ENCODE measurements at regions not wholly inside any gene's neighbourhood (a gene's known extent, or its start where the extent isn't known, plus 50 kb on each side); places are given as distances from the start of the nearest gene placed in this dataset.

- peak overlapping the region; percentile 18 for H2BK120ac ChIP-seq (replicated peaks; ENCODE audit: low read depth, low read length)
- no peaks in the 10 kb centered on the region for H3K36me3 ChIP-seq (ENCODE audit: control insufficient read depth in 2 of 4, insufficient read depth in 4 of 4, low read length in 3 of 4)
- no peaks in the 10 kb centered on the region for H3K9me3 ChIP-seq (ENCODE audit: insufficient read depth in 2 of 2, low read depth in 1 of 2, low read length in 1 of 2)
- H3K9ac ChIP-seq (replicated peaks in 1 of 4; ENCODE audit: extremely low read depth in 1 of 4, low read depth in 3 of 4, low read length in 3 of 4), result no peak overlapping the region; a peak in 1 of 7 replicates
- H3K4me3 ChIP-seq (ENCODE audit: extremely low read depth in 1 of 4, insufficient read depth in 2 of 4, low read depth in 3 of 4, low read length in 4 of 4), result no peak overlapping the region
- H3K23me2 ChIP-seq (ENCODE audit: low read depth, low read length), result no peaks in the 10 kb centered on the region
- no peak overlapping the region for H3K4ac ChIP-seq (replicated peaks; ENCODE audit: insufficient read length, low read depth, low read length)
- 0 out of 2 replicates have a peak overlapping the region, but pooled peaks have one; percentile 15 for H2AK5ac ChIP-seq (ENCODE audit: low read depth, low read length)
- ChIA-PET CTCF (ENCODE audit: partially characterized antibody) (interaction anchor here (0.6 to 6.8 kb wide), 9 partner anchors 9 to 592 kb away, joined by 3 to 56 read pairs (median 3); no protein-coding TSS in a partner anchor), POLR2A (ENCODE audit: partially characterized antibody) (interaction anchor here (0.7 to 1.0 kb wide), 2 partner anchors 27 to 916 kb away, joined by 3 to 4 read pairs; no protein-coding TSS in a partner anchor)
- 74% methylated on average over 5 of the region's 5 CpGs; no CpG with 5 or more reads in 1 of the 2 experiments for WGBS, 2 experiments (ENCODE audit: extremely low coverage in 1 of 2, insufficient coverage in 1 of 2, insufficient read length in 1 of 2, insufficient replicate concordance in 2 of 2, low coverage in 1 of 2, low lambda C conversion rate in 2 of 2, missing lambda C conversion rate in 1 of 2)
- H3K18ac ChIP-seq (ENCODE audit: extremely low read depth, low read length), result no peak overlapping the region
- H2BK15ac ChIP-seq (ENCODE audit: low read length), result 0 out of 2 replicates have a peak overlapping the region, but pooled peaks have one; percentile 31
- no peak overlapping the region for H3K4me2 ChIP-seq (ENCODE audit: insufficient read depth in 1 of 2, low read depth in 2 of 2, low read length in 2 of 2)
- H3K56ac ChIP-seq (replicated peaks; ENCODE audit: insufficient read length, low read depth, low read length), result no peak overlapping the region
- H4K8ac ChIP-seq (ENCODE audit: extremely low read depth, insufficient read depth, low read length), result no peak overlapping the region
- no peaks in the 10 kb centered on the region for H3K79me1 ChIP-seq (ENCODE audit: low read depth, low read length)
- TF ChIP-seq ZNF274 (IDR thresholded peaks at IDR 0.05; ENCODE audit: borderline replicate concordance, extremely low read depth, low read length), result no peak
- TF ChIP-seq CEBPB (IDR thresholded peaks at IDR 0.05; ENCODE audit: low read depth, low read length), result 0 out of 2 replicates have a peak, but pooled peaks have one; percentile 1
- H3K79me2 ChIP-seq (ENCODE audit: control insufficient read depth in 1 of 2, insufficient read depth in 2 of 2, low read length in 2 of 2), result no peaks in the 10 kb centered on the region
- FAIRE-seq (no peak), DNase-seq (ENCODE audit: low read depth in 1 of 2, low spot score in 2 of 2) (no peak)
- no peak overlapping the region for H2BK12ac ChIP-seq (ENCODE audit: low read depth, low read length)
- no peaks in the 10 kb centered on the region for H3K27me3 ChIP-seq (replicated peaks in 1 of 4; ENCODE audit: control insufficient read depth in 3 of 4, extremely low read depth in 1 of 4, insufficient read depth in 3 of 4, low read length in 3 of 4)
- H3K4me1 ChIP-seq (replicated peaks in 1 of 4; ENCODE audit: control insufficient read depth in 3 of 4, insufficient read depth in 4 of 4, low read length in 3 of 4), result peaks cover 0 to 3% (median 0%) of the 10 kb centered on the region in 4 experiments; a peak in 2 of 7 replicates
- H2BK20ac ChIP-seq (ENCODE audit: low read length), result no peak overlapping the region
- H2AFZ ChIP-seq (ENCODE audit: low read length), result peak overlapping the region; percentile 84; the same call in 1 of the 2 replicates
- H3K27ac ChIP-seq (ENCODE audit: low read depth, low read length), result no peak overlapping the region
- no peaks in the 10 kb centered on the region for H4K20me1 ChIP-seq (replicated peaks in 1 of 2; ENCODE audit: control insufficient read depth in 1 of 2, insufficient read depth in 2 of 2, low read length in 2 of 2)
- no peak overlapping the region for H3K14ac ChIP-seq (ENCODE audit: insufficient read length)
- no peak overlapping the region for H4K91ac ChIP-seq (replicated peaks; ENCODE audit: insufficient read length, low read length)
- no peak overlapping the region for H4K5ac ChIP-seq (ENCODE audit: insufficient read length, low read depth, low read length)
- H3K23ac ChIP-seq (ENCODE audit: insufficient read length), result no peak overlapping the region
- H2BK5ac ChIP-seq (ENCODE audit: low read depth, low read length), result no peak overlapping the region
Observed at GRCh38 chr12:93107514-93108312, 178.6 kb upstream of the EEA1 start.

Measured in H1 (cell line).